GM20000 (cell line): ENCODE measurements at regions not wholly inside any gene's neighbourhood (a gene's known extent, or its start where the extent isn't known, plus 50 kb on each side); places are given as distances from the start of the nearest gene placed in this dataset.
"Not testable (repeated sequence)": the region's sequence is repeated elsewhere in the genome, so short reads cannot be mapped to it uniquely, and the experiment has no call there.

ENCODE experiments used
- DNase-seq: peaks from one replicate; pipeline ENCODE4 v3.0.0; 2012; ENCODE audit warnings: low spot score
- CTCF ChIP-seq: IDR thresholded peaks from 2 replicates; pipeline ENCODE4 v1.5.1; 2012; ENCODE audit warnings: mild to moderate bottlenecking, control low read depth; ENCODE audit errors: extremely low read depth, missing control alignments

- no peak for TF ChIP-seq CTCF
- no peak for DNase-seq
These were observed 76.5 kb downstream of the SPRING1 start for GRCh38 chr12:116661341-116661740.

GRCh38 chr12:116660740-116661139, 77.1 kb downstream of the SPRING1 start:
- DNase-seq: not testable (repeated sequence)

GRCh38 chr12:116659771-116660481, 77.9 kb downstream of the SPRING1 start:
- TF ChIP-seq CTCF: no peak
- DNase-seq: no peak

GRCh38 chr12:116657921-116658495, 79.9 kb downstream of the SPRING1 start:
- no peak for DNase-seq
- TF ChIP-seq CTCF: no peak

- DNase-seq: no peak
- no peak for TF ChIP-seq CTCF
These were observed 81.6 kb downstream of the SPRING1 start for GRCh38 chr12:116656306-116656705.

GRCh38 chr12:116654226-116654743, 83.6 kb downstream of the SPRING1 start:
- no peak for DNase-seq
- TF ChIP-seq CTCF: no peak

GRCh38 chr12:116651089-116651488, 86.8 kb downstream of the SPRING1 start:
- no peak for DNase-seq
- no peak for TF ChIP-seq CTCF

- no peak for TF ChIP-seq CTCF
These were observed 87.2 kb downstream of the SPRING1 start for GRCh38 chr12:116650585-116651087.

More at GRCh38 chr12:116650585-116651087, 87.2 kb downstream of the SPRING1 start:
- no peak for DNase-seq
